RPMI7951 (cell line): ENCODE measurements at regions not wholly inside any gene's neighbourhood (a gene's known extent, or its start where the extent isn't known, plus 50 kb on each side); places are given as distances from the start of the nearest gene placed in this dataset.
"Not testable (repeated sequence)": the region's sequence is repeated elsewhere in the genome, so short reads cannot be mapped to it uniquely, and the experiment has no call there.

Experiments
- DNase-seq: peaks from one replicate; pipeline ENCODE4 v3.0.0-alpha.2; 2012; ENCODE audit warnings: low read depth

DNA sequence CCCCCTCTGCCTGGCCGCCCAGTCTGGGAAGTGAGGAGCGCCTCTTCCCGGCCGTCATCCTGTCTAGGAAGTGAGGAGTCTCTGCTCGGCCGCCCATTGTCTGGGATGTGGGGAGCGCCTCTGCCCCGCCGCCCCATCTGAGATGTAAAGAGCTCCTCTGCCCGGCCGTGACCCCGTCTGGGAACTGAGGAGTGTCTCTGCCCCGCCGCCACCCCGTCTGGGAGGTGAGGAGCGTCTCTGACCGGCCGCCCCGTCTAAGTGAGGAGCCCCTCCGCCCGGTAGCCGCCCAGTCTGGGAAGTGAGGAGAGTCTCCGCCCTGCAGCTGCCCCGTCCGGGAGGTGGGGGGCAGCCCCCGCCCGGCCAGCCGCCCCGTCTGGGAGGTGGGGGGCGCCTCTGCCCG is 228.9 kb downstream of the RPIA start:
- DNase-seq = not testable (repeated sequence)

DNA sequence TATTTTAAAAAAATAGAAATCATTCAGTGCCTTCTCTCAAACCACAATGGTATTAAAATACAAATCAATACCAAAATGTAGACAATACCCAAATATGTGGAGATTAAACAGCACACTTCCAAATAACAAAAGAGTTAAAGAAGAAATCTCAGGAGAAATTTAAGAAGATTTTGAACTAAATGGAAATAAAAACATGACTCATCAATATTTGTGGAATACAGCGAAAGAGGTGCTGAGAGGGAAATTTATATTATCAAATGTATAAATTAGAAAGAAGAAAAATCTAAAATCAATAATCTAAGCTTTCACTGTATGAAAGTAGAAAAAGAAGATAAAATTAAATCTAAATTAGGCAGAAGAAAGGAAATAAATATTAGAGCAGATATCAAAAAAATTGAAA is 233.1 kb downstream of the RPIA start:
- no peak for DNase-seq

DNA sequence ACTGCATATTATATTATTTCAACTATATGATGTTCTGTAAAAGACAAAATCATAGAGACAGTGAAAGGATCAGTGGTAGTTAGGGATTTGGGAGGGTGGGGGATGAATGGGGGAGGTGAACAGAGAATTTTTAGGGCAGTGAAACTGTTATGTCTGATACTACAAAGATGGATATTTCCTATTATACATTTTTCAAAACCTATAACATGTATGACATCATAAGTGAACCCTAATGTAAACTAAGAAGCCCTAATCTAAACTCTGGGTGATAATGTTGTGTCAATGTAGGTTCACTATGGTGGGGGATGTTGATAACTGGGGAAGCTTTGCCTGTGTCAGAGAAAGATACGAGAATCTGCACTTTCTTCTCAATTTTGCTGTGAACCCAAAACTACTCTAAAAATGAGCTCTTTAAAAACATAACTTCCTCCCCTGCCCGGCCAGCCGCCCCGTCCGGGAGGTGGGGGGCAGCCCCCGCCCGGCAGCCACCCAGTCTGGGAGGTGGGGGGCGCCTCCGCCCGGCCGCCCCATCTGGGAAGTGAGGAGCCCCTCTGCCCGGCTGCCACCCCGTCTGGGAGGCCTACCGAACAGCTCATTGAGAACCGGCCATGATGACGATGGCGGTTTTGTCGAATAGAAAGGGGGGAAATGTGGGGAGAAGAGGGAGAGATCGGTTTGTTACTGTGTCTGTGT is 234.4 kb downstream of the RPIA start:
- no peak for DNase-seq

DNA sequence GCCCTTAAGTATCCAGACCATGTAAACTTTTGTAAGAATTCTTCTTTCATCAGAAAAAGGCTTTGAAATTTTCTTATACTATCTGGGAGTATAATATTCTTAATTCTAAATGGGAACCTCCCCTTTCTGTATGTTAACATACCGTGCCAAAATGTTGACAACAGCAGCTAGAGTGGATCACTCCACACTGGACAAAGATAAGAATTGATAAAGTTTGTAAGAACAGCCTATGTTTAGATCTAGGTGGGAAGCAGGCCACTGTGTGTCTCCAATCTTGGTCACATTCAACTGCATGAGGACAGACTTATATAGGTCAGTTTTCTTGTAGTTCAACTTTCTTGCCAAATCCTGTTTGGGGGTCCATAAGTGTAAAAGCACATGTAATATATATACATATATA is 235.7 kb downstream of the RPIA start:
- DNase-seq = no peak

DNA sequence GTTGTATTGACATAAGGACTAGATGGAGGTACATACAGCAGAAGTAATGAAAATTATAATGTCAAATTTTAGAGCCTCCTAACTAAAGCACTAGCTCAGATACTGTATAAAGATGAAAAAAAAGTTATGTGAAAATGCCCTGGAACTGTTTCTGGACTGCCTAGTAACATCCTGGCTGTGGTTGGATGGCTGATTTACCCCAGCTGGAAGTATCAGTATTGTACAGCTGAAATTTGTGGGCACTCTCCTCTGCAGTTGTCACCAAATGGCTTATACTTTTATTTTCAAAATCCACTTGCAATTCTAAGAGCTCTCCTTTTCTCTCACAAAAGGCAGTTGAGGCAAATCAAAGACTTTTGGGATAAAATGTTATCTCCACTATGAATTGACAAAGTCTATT is 239.2 kb downstream of the RPIA start:
- no peak for DNase-seq

DNA sequence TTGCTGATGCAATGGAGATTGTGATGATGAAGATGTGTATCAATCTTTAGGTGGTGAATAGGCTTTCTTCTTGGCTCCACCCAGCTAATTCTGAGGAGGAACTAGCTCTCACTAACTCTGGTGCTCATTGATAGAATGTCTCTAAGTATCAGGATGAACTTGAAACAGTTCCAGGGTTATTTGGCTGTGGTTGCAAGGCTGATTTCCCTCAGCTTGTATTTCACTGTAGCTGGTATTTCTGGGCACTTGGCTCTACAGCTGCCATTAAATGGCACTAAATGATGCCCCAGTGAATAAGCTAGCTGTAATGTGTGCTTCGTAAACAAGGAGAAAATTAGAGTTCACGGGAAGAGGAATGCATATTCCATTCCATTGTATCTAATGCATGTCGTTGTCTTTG is 241.2 kb downstream of the RPIA start:
- DNase-seq = no peak

DNA sequence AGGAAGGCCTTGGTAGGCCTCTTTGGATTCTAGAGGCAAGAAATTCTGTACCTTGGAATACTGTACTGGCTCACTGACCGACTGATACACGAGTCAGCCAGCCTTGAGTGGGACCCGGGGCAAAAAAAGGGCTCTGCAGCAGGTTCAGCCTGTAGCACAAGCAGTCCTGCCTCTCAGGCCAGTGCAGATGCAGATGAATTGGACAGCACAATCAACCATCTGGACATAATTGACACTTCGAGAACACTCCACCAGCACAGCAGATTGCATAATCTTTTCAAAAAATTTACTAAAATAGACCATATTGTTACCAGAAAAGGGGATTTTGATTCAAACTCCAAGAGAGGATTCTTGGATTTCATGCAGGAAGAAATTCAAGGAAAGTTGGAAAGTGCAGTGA is 241.6 kb downstream of the RPIA start:
- DNase-seq = no peak

DNA sequence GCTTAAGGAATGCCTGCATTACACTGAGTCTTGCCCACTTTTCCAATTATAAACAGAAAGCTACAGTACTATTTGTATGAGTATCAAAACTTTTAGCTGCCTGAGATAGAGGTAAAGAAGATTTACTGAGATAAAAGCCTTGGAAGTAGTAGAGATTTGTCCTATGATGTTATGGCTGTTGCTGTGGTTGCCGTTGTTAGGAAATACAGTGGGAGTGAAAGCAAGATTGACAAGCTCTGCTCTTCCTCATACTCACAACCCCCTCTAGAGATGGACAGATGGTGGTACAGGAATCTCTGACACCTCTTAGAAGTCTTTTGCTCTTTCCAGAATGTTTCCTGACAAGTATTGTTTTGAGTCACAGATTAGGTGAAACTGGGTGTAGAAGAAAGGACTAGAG is 242.5 kb downstream of the RPIA start:
- peak; percentile 32 for DNase-seq

DNA sequence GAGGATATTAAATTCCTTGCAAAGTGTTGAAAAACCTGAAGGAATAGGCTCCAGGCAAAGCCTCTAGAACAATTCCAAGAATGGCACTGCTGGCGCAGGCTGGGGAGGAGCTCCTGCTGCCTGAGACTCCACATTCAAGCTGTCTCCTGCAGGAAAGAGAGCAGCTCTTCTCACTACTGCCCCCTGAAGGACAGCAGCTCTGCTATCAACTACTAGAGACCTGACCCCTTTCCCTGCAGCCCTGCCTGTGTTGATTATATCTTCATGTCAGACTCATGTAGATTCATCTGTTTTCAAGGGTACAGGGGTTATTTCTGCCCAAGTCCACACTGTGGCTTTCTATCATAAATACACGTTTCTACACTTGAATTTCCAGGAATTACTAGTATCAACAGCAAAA is 249.7 kb downstream of the RPIA start:
- peak; percentile 30 for DNase-seq

DNA sequence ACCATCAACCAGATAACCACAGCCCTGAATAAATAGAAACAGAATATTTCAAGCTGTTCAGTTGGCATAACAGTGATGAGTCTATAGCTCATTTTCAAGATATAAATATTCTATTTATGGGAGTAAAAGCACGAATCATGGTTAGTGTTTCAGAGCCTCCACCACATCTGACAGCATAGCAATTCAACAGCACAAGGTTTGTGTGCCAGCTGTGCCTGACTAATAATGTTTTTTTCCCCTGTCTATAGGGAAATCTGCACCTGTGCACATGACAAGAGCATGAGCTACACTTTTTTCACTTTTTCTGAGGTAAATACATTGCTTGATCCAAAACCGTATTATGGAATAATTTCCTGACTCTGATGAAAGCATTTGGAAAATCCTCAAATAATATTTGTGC is 251.3 kb downstream of the RPIA start:
- no peak for DNase-seq

DNA sequence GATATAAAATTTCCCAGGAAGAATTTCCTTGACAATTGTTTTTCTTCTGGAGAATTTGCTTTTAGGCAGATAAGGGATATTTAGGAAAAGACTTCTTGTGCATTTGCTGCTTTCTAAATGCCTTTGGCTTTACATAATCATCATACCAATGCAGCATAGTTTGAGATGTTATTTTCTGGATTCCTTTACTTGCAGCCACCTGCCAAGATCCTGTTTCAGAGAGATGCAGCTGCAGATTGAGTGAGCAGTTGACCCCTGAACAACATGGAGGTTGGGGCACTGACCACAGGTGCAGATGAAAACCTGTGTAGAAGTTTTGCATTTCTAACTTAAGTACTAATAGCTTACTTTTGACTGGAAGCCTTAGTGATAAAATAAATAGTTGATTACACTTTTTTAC is 257.9 kb downstream of the RPIA start:
- DNase-seq = no peak

DNA sequence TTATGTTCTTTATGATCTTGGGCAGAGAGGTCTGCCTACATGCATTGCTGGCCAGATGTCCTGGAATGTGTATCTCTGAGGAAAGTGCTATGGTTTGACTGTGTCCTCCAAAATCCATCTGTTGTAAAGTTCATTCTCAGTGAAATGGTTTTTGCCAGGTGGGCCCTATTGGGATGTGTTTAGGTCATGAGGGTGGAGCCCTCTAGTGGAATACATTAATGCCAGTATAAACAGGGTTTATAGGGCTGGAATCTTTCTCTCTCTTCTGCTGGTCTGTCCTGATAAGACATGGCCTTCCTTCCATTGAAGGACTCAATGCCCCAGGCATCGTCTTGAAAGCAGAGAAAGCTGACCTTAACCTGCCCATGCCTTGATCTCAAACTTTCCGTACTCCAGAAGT is 258.5 kb downstream of the RPIA start:
- DNase-seq = peak; percentile 14

DNA sequence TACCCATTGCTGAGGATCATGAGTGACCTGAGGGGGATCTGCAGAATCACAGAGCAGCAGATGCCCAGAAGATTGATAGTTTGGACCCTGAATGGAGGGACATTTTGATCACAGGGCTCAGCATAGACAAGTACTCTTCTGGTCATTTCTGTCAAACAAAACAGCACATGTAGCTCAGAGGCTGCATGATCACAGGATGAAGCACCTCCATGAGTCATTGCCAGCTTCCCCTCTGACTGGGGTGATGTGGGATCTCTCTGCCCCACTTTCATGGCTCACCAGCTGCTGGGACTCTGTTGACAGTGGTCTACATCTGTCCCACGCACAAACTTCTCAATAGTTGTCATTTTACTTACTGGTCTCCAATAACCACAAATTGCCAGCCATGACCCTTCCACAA is 264.1 kb downstream of the RPIA start:
- no peak for DNase-seq

DNA sequence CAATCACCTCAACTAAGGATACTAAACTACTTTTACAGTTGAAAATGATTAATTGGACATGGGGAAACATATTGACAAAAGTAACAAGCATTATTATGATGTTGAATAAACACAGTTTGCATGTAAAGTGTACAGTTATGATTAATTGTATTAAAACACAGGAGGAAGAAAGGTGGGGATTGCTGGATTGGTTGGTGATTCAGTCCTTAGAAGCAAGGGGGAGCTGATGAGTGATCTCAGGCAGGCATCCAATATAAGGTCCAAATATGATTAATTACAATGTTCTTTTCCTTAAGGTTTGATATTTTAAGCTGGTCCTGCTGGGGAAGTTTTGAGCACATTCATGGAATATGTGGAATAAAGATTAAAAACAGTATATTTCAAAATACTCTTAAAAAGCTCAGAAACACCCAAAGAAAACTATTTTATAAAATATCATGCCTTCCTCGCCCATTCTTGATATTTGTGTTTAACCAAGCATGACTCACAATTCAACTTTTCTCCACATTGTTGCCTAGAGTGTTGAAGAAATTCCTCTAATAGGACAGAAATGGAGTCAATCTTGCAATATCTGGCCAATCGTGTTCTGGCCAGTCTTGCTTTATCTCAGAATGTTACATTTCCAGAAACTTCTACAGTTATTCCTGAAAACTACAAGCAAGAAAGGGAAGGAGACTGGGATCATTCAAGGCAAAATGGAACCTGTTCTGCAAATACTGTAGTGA is 268.2 kb downstream of the RPIA start:
- peak; percentile 21 for DNase-seq

DNA sequence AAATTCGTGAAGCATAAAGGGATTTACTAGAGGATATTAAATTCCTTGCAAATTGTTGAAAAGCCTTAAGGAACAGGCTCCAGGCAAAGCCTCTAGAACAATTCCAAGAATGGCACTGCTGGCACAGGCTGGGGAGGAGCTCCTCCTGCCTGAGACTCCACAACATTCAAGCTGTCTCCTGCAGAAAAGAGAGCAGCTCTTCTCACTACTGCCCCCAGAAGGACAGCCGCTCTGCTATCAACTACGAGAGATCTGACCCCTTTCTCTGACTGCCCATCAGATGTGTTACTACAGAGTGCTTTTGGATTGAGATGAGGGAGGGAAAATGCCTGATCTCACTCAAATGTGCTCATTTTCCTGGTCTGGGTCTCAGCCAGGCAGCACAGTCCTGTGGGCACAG is 269.9 kb downstream of the RPIA start:
- DNase-seq = peak; percentile 11

DNA sequence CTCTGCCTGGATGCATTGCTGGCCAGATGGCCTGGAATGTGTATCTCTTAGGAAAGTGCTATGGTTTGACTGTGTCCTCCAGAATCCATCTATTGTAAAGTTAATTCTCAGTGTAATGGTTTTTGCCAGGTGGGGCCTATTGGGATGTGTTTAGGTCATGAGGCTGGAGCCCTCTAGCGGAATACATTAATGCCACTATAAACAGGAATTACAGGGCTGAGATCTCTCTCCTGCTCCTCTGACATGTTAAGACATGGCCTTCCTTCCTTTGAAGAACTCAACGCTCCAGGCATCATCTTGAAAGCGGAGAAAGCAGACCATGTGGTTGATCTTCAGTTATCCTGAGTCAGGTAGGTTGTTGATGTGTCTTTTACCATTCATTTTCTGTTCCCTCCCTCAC is 276.4 kb downstream of the RPIA start:
- peak; percentile 31 for DNase-seq

DNA sequence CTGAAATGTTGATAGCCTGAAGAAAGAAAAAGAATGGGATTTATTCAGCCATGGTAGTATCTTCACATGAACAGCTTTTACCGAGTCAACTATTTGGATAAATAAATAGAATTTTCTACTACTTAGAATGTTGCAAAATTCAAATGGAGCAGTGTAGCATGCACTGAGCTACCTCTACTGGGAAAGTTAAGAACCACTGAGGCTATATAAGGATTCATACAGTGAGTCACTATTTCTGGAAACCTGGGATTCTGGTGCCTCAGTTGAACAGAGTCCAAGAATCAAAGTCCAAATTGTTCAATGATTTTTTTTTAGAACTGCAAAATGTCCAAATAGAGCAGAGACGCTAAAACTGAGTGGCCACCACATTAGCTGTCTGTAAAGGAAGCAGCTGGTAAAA is 286.5 kb downstream of the RPIA start:
- not testable (repeated sequence) for DNase-seq

DNA sequence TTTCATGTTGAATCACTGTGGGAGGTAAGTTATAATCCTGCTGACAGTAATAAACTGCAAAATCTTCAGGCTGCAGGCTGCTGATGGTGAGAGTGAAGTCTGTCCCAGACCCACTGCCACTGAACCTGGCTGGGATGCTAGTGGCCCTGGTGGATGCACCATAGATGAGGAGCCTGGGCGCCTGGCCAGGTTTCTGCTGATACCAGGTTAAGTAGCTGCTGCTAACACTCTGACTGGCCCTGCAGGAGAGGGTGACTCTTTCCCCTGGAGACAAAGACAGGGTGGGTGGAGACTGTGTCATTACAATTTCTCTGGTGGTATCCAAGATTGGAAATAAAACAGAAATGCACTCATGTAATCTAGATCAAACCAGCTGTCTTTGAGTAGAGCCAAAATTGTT is 287.0 kb downstream of the RPIA start:
- not testable (repeated sequence) for DNase-seq

DNA sequence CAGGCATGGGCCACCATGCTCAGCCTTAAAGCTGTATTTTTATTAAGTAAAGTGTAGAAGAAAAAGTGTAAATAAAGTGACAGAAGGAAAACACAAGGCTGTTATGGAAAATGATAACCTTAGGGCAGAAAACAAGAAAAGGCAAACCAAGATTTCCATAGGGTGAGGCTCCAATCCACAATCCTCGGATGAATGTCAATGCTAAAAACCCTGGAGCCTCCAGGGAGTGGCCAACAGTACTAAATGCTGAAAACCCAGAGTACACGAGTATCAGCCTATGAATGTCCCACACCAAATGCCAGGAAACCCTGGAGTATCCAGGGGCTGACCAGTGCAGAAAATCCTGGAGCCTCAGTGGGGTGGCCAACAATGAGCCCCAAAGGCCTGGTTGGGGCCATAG is 292.6 kb downstream of the RPIA start:
- DNase-seq = not testable (repeated sequence)

DNA sequence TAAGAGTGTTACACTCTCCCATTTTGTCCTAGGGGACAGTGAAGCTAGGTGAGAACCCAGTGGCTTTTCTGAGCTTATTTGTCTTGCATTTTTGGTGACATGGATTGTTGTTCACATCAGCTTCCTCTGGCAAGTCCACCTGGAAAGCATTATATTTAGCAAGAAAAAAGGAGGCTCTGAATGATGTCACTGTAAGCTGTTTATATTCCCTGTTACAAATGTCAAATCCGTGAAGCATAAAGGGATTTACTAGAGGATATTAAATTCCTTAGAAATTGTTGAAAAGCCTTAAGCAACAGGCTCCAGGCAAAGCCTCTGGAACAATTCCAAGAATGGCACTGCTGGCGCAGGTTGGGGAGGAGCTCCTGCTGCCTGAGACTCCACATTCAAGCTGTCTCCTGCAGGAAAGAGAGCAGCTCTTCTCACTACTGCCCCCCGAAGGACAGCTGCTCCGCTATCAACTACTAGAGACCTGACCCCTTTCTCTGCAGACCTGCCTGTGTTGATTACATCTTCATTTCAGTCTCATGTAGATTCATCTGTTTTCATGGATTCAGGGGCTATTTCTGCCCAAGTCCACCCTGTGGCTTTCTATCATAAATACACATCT is 295.4 kb downstream of the RPIA start:
- DNase-seq = not testable (repeated sequence)

DNA sequence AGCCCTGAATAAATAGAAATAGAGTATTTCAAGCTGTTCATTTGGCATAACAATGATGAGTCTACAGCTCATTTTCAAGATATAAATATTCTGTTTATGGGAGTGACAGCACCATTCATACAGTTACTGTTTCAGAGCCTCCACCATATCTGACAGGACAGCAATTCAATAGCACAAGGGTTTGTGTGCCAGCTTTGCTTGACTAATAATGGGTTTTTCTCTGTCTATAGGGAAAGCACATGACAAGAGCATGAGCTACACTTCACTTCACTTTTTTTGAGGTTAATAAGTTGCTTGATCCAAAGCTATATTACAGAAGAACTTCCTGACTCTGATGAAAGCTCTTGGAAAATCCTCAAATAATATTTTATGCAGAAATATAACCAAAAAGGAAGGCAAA is 297.1 kb downstream of the RPIA start:
- DNase-seq = not testable (repeated sequence)

DNA sequence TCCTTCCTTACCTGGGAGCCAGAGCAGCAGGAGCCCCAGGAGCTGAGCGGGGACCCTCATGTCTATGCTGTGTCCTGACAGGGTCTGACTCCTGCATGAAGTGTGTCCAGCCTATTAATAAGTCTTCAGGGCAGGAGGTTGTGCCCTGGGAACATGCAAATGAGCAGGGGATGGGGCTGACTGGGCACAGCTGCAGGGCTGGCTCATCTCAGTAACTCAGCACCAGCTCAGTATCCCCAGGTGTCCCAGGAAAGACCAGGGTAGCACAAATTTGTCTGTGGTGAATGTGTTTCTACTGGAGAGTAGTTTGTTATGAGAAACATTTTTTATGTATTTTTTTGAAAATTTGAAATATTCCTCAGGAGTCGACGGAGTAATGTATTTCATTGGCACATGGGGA is 301.3 kb downstream of the RPIA start:
- not testable (repeated sequence) for DNase-seq

DNA sequence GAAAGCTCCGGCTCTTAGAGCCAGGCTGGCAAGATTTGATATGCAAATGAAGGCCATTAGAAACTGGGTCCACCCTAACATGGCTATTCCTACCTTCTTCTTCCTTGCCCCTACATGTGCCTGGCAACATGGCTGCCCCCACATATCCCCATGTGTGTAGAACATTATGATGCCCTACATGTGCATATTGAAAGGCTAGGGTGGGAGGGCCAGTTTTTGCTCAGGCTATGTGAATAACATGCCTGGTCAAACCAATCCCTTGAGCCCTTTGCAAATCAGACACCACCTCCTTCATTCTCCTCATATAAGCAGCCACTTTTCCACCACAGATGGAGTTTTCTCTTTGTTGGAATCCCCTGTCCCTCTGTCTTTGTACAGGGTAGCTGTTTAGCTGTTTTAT is 303.4 kb downstream of the RPIA start:
- DNase-seq = not testable (repeated sequence)
